DND-41 (cell line): ENCODE measurements at regions not wholly inside any gene's neighbourhood (a gene's known extent, or its start where the extent isn't known, plus 50 kb on each side); places are given as distances from the start of the nearest gene placed in this dataset.

Experiments
- CTCF ChIP-seq: IDR thresholded peaks from 2 replicates; pipeline ENCODE4 v1.5.1; 2012; ENCODE audit warnings: borderline replicate concordance, low read length, moderate library complexity, mild to moderate bottlenecking; ENCODE audit not compliant: poor library complexity, severe bottlenecking; ENCODE audit errors: extremely low read depth
- EZH2 ChIP-seq: IDR thresholded peaks from 3 replicates; pipeline ENCODE4 v1.6.1; 2012; ENCODE audit warnings: borderline replicate concordance, low read depth, mild to moderate bottlenecking, moderate library complexity, low read length, inconsistent platforms; ENCODE audit not compliant: severe bottlenecking

- TF ChIP-seq CTCF (no peak), EZH2 (no peak)
Observed at GRCh38 chr2:51510303-51510702, 478.4 kb upstream of the NRXN1 start.
